Mucosa of stomach (tissue), 1 donor: ENCODE measurements at regions not wholly inside any gene's neighbourhood (a gene's known extent, or its start where the extent isn't known, plus 50 kb on each side); places are given as distances from the start of the nearest gene placed in this dataset.
"Not testable (repeated sequence)": the region's sequence is repeated elsewhere in the genome, so short reads cannot be mapped to it uniquely, and the experiment has no call there.

Experiments
- H3K27me3 ChIP-seq: one replicate; pipeline ENCODE4 v1.7.0; 2013; ENCODE audit warnings: mild to moderate bottlenecking, low read length; ENCODE audit not compliant: control insufficient read depth, insufficient read depth
- H3K36me3 ChIP-seq: one replicate; pipeline ENCODE4 v1.7.0; 2013; ENCODE audit warnings: low read length; ENCODE audit not compliant: control insufficient read depth, insufficient read depth
- H3K4me1 ChIP-seq: one replicate; pipeline ENCODE4 v1.7.0; 2013; ENCODE audit warnings: mild to moderate bottlenecking, low read length; ENCODE audit not compliant: control insufficient read depth, insufficient read depth
- H3K4me3 ChIP-seq: one replicate; pipeline ENCODE4 v1.7.0; 2013; ENCODE audit warnings: low read length
- H3K9ac ChIP-seq: one replicate; pipeline ENCODE4 v1.7.0; 2013; ENCODE audit warnings: mild to moderate bottlenecking, low read length, moderate library complexity
- H3K9me3 ChIP-seq: one replicate; pipeline ENCODE4 v1.7.0; 2013; ENCODE audit warnings: mild to moderate bottlenecking, low read length, moderate library complexity; ENCODE audit not compliant: control insufficient read depth
- donor health status: Pancreatic carcinoma.

GRCh38 chr19:29154163-29154562, 58.8 kb downstream of the UQCRFS1 start:
- H3K27me3 ChIP-seq = no peaks in the 10 kb centered on the region

GRCh38 chr19:29145756-29146155, 67.2 kb downstream of the UQCRFS1 start:
- Histone ChIP-seq H3K4me1 (no peaks in the 10 kb centered on the region), H3K4me3 (no peak overlapping the region), H3K36me3 (no peaks in the 10 kb centered on the region), H3K9ac (no peak overlapping the region), H3K9me3 (no peaks in the 10 kb centered on the region), H3K27me3 (no peaks in the 10 kb centered on the region)

More at GRCh38 chr19:29154163-29154562, 58.8 kb downstream of the UQCRFS1 start:
- Histone ChIP-seq H3K9me3 (no peaks in the 10 kb centered on the region), H3K9ac (no peak overlapping the region), H3K4me3 (no peak overlapping the region), H3K36me3 (no peaks in the 10 kb centered on the region), H3K4me1 (no peaks in the 10 kb centered on the region)

- Histone ChIP-seq H3K9me3 (no peaks in the 10 kb centered on the region), H3K4me1 (no peaks in the 10 kb centered on the region), H3K36me3 (no peaks in the 10 kb centered on the region), H3K4me3 (no peak overlapping the region), H3K9ac (no peak overlapping the region), H3K27me3 (no peaks in the 10 kb centered on the region)
These were observed 69.8 kb downstream of the UQCRFS1 start for GRCh38 chr19:29143183-29143582.

- H3K4me3 ChIP-seq = no peak overlapping the region
- no peaks in the 10 kb centered on the region for H3K4me1 ChIP-seq
- H3K36me3 ChIP-seq = no peaks in the 10 kb centered on the region
- no peaks in the 10 kb centered on the region for H3K27me3 ChIP-seq
- H3K9me3 ChIP-seq = no peaks in the 10 kb centered on the region
- no peak overlapping the region for H3K9ac ChIP-seq
These were observed 73.7 kb downstream of the UQCRFS1 start for GRCh38 chr19:29139227-29139626.

- H3K9me3 ChIP-seq, H3K4me1 ChIP-seq, H3K9ac ChIP-seq, H3K27me3 ChIP-seq, H3K36me3 ChIP-seq, H3K4me3 ChIP-seq: not testable (repeated sequence)
These were observed 74.7 kb downstream of the UQCRFS1 start for GRCh38 chr19:29138206-29138605.

- Histone ChIP-seq H3K4me3 (no peak overlapping the region), H3K9ac (no peak overlapping the region), H3K36me3 (no peaks in the 10 kb centered on the region), H3K4me1 (no peaks in the 10 kb centered on the region), H3K9me3 (no peaks in the 10 kb centered on the region), H3K27me3 (no peaks in the 10 kb centered on the region)
These were observed 81.5 kb downstream of the UQCRFS1 start for GRCh38 chr19:29131456-29131855.

GRCh38 chr19:29129148-29129547, 83.8 kb downstream of the UQCRFS1 start:
- H3K36me3 ChIP-seq = no peaks in the 10 kb centered on the region
- H3K9ac ChIP-seq = no peak overlapping the region
- H3K27me3 ChIP-seq = no peaks in the 10 kb centered on the region
- H3K4me3 ChIP-seq = no peak overlapping the region
- H3K4me1 ChIP-seq = no peaks in the 10 kb centered on the region
- H3K9me3 ChIP-seq = no peaks in the 10 kb centered on the region

- Histone ChIP-seq H3K9me3 (no peaks in the 10 kb centered on the region), H3K4me1 (no peaks in the 10 kb centered on the region), H3K9ac (no peak overlapping the region), H3K4me3 (no peak overlapping the region), H3K27me3 (no peaks in the 10 kb centered on the region), H3K36me3 (no peaks in the 10 kb centered on the region)
These were observed 84.7 kb downstream of the UQCRFS1 start for GRCh38 chr19:29128203-29128602.

- no peak overlapping the region for H3K4me3 ChIP-seq
These were observed 90.8 kb downstream of the UQCRFS1 start for GRCh38 chr19:29122185-29122584.

GRCh38 chr19:29121684-29122083, 91.3 kb downstream of the UQCRFS1 start:
- H3K4me1 ChIP-seq = no peaks in the 10 kb centered on the region
- no peaks in the 10 kb centered on the region for H3K36me3 ChIP-seq
- no peaks in the 10 kb centered on the region for H3K27me3 ChIP-seq
- H3K4me3 ChIP-seq = no peak overlapping the region
- H3K9me3 ChIP-seq = no peaks in the 10 kb centered on the region
- no peak overlapping the region for H3K9ac ChIP-seq

More at GRCh38 chr19:29122185-29122584, 90.8 kb downstream of the UQCRFS1 start:
- no peaks in the 10 kb centered on the region for H3K27me3 ChIP-seq
- H3K4me1 ChIP-seq = no peaks in the 10 kb centered on the region
- no peaks in the 10 kb centered on the region for H3K9me3 ChIP-seq
- H3K36me3 ChIP-seq = no peaks in the 10 kb centered on the region
- H3K9ac ChIP-seq = no peak overlapping the region

- Histone ChIP-seq H3K36me3 (no peaks in the 10 kb centered on the region), H3K27me3 (no peaks in the 10 kb centered on the region), H3K9me3 (no peaks in the 10 kb centered on the region), H3K9ac (no peak overlapping the region), H3K4me3 (no peak overlapping the region), H3K4me1 (no peaks in the 10 kb centered on the region)
These were observed 92.5 kb downstream of the UQCRFS1 start for GRCh38 chr19:29120466-29120865.

- Histone ChIP-seq H3K4me3 (no peak overlapping the region), H3K27me3 (no peaks in the 10 kb centered on the region), H3K4me1 (no peaks in the 10 kb centered on the region), H3K9ac (no peak overlapping the region), H3K9me3 (no peaks in the 10 kb centered on the region), H3K36me3 (no peaks in the 10 kb centered on the region)
These were observed 93.4 kb downstream of the UQCRFS1 start for GRCh38 chr19:29119590-29119989.

GRCh38 chr19:29118389-29118788, 94.6 kb downstream of the UQCRFS1 start:
- Histone ChIP-seq H3K9me3 (no peaks in the 10 kb centered on the region), H3K4me3 (no peak overlapping the region), H3K36me3 (no peaks in the 10 kb centered on the region), H3K27me3 (no peaks in the 10 kb centered on the region), H3K4me1 (no peaks in the 10 kb centered on the region), H3K9ac (no peak overlapping the region)
